MCF 10A (cell line): ENCODE measurements at regions not wholly inside any gene's neighbourhood (a gene's known extent, or its start where the extent isn't known, plus 50 kb on each side); places are given as distances from the start of the nearest gene placed in this dataset.
A peak's percentile ranks its signal among the peaks of the same experiment; 100 is the strongest.

ENCODE experiments used
- BruUV-seq: library from RNA; stranded (reverse); fragments of 400-500 nt; replicated peaks from 2 replicates; lab custom pipeline; 2021; lab: Mats Ljungman, UMichigan
- CTCF ChIA-PET: fragments of 300-600 bp; sonication (Branson Sonifier 250); formaldehyde crosslinking; extraction: SDS; loops from one replicate; lab custom pipeline; 2021; ENCODE audit warnings: antibody characterized with exemption, inconsistent platforms; lab: Yijun Ruan, JAX
- POLR2A ChIA-PET: fragments of 300-600, 350-650 bp; sonication (Branson Sonifier 250); formaldehyde crosslinking; extraction: SDS; loops from one replicate; lab custom pipeline; 2020; ENCODE audit warnings: antibody characterized with exemption, inconsistent platforms; lab: Yijun Ruan, JAX
- DNase-seq: peaks from one replicate; pipeline ENCODE4 v3.0.0-alpha.2; 2018; ENCODE audit not compliant: unreplicated experiment
- H3K27ac Mint-ChIP-seq: one replicate; pipeline ENCODE4 v1.8.0; 2022; ENCODE audit warnings: mild to moderate bottlenecking, low read depth, mixed read lengths; ENCODE audit not compliant: unreplicated experiment
- H3K27me3 Mint-ChIP-seq: one replicate; pipeline ENCODE4 v1.8.0; 2022; ENCODE audit warnings: mixed read lengths; ENCODE audit not compliant: insufficient read depth, unreplicated experiment
- H3K36me3 Mint-ChIP-seq: one replicate; pipeline ENCODE4 v1.8.0; 2022; ENCODE audit warnings: mild to moderate bottlenecking, moderate library complexity, mixed read lengths; ENCODE audit not compliant: insufficient read depth, unreplicated experiment
- H3K4me1 Mint-ChIP-seq: one replicate; pipeline ENCODE4 v1.8.0; 2022; ENCODE audit warnings: mixed read lengths; ENCODE audit not compliant: insufficient read depth, unreplicated experiment
- H3K4me3 Mint-ChIP-seq: one replicate; pipeline ENCODE4 v1.8.0; 2022; ENCODE audit warnings: mild to moderate bottlenecking, moderate library complexity, mixed read lengths; ENCODE audit not compliant: unreplicated experiment
- H3K9me3 Mint-ChIP-seq: one replicate; pipeline ENCODE4 v1.8.0; 2022; ENCODE audit warnings: mixed read lengths; ENCODE audit not compliant: unreplicated experiment
- CTCF ChIP-seq: fragments of 200-600 bp; IDR thresholded peaks from one replicate; pipeline ENCODE4 v1.8.0; 2022; ENCODE audit warnings: antibody characterized with exemption, mild to moderate bottlenecking; ENCODE audit not compliant: unreplicated experiment
- intact Hi-C: fragments of 100-400 bp; cut with micrococcal nuclease; formaldehyde crosslinking; loops from 2 replicates; pipeline ENCODE4 v1.14.1; 2022

DNA sequence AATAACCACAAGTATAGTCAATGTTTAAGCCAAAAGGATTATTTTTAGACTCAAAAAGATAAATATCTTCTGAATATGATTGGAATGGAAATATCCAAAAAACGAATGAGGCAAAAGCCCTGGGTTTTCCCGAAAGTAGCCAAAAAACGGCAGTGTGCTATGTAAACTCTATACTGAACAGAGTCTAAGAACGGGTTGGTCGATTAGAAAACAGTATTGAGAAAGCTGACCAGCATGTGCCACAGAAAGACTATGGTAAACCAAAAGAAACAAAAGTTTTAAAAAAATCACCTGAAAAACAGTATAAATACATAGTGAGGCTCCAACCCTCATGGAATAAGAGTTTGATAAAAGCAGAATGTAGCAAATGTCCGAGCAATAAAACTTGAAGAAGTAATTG, 92.0 kb upstream of the DLGAP1 start:
- no peak for TF ChIP-seq CTCF
- H3K27me3 Mint-ChIP-seq: no peaks in the 10 kb centered on the region

DNA sequence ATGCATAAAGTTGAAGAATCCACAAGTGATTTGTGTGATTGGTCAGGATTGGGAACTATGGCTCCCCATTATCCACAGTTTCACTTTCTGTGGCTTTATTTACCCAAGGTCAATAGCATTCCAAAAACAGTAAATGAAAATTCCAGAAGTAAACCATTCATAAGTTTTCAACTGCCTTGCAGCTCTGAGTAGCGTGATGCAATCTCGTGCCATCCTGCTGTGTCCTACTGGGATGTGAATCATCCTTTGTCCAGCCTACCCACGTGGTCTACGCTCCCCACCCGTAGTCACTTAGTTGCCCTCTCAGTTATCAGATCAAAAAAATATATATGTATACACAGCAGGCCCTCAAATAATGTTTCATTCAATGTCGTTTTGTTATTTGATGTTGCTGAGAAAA, 89.0 kb upstream of the DLGAP1 start:
- Mint-ChIP-seq H3K9me3 (peaks cover under 1% of the 10 kb centered on the region), H3K27me3 (no peaks in the 10 kb centered on the region), H3K4me1 (peaks cover 17% of the 10 kb centered on the region), H3K27ac (peak overlapping the region; percentile 51), H3K36me3 (no peaks in the 10 kb centered on the region), H3K4me3 (no peak overlapping the region)
- intact Hi-C loops: no loop called here
- POLR2A ChIA-PET: no interaction called here
- BruUV-seq: no TSS peak
- DNase-seq: no peak
- TF ChIP-seq CTCF: no peak
- CTCF ChIA-PET: interaction anchor here (0.6 kb wide), 1 partner anchor 42 kb away, joined by 3 read pairs; no protein-coding TSS in a partner anchor

More for the DNA sequence above, 92.0 kb upstream of the DLGAP1 start:
- Mint-ChIP-seq H3K36me3 (no peaks in the 10 kb centered on the region), H3K9me3 (no peaks in the 10 kb centered on the region), H3K4me3 (no peak overlapping the region), H3K27ac (no peak overlapping the region), H3K4me1 (peaks cover 4% of the 10 kb centered on the region)
- no TSS peak for BruUV-seq
- intact Hi-C loops: no loop called here
- ChIA-PET CTCF (no interaction called here), POLR2A (interaction anchor here (0.6 kb wide), 1 partner anchor 28 kb away, joined by 3 read pairs; no protein-coding TSS in a partner anchor)
- DNase-seq: no peak

- H3K9me3 Mint-ChIP-seq: peaks cover 5% of the 10 kb centered on the region
- intact Hi-C loops: no loop called here
- peaks cover 17% of the 10 kb centered on the region for H3K4me1 Mint-ChIP-seq
- no peak overlapping the region for H3K4me3 Mint-ChIP-seq
- DNase-seq: no peak
- no peaks in the 10 kb centered on the region for H3K27me3 Mint-ChIP-seq
- H3K36me3 Mint-ChIP-seq: no peaks in the 10 kb centered on the region
- ChIA-PET POLR2A (no interaction called here), CTCF (interaction anchor here (0.6 kb wide), 1 partner anchor 43 kb away, joined by 3 read pairs; no protein-coding TSS in a partner anchor)
- TSS peak; percentile 93 for BruUV-seq
- peak overlapping the region; percentile 51 for H3K27ac Mint-ChIP-seq
- TF ChIP-seq CTCF: no peak
Measured at GRCh38 chr18:4543711-4544110, 88.6 kb upstream of the DLGAP1 start.

DNA sequence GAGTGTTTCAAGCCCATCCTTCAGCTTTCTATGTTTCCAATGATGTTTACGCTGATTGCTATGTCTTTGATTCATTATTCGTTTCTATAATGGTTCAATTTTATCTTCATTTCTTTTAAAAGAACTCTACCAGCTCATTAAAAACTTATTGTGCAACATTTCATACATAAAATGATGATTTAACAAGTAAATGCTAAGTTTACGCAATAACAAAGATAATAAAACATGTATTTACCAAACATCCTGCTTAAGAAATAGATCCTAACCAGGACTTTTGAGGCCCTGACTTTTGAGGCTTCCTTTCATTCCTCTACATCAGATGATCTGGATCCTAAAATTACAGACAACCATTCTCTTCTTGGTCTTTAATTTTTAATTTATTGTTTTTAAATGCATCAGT, 86.5 kb upstream of the DLGAP1 start:
- no peaks in the 10 kb centered on the region for H3K36me3 Mint-ChIP-seq
- BruUV-seq: no TSS peak
- no peaks in the 10 kb centered on the region for H3K27me3 Mint-ChIP-seq
- H3K27ac Mint-ChIP-seq: no peak overlapping the region
- POLR2A ChIA-PET: no interaction called here
- peaks cover 6% of the 10 kb centered on the region for H3K9me3 Mint-ChIP-seq
- DNase-seq: no peak
- intact Hi-C loops: no loop called here
- no peak for TF ChIP-seq CTCF
- H3K4me1 Mint-ChIP-seq: peaks cover 17% of the 10 kb centered on the region
- H3K4me3 Mint-ChIP-seq: no peak overlapping the region
- CTCF ChIA-PET: no interaction called here
